Spinal cord (tissue), 9 donors: ENCODE measurements at regions not wholly inside any gene's neighbourhood (a gene's known extent, or its start where the extent isn't known, plus 50 kb on each side); places are given as distances from the start of the nearest gene placed in this dataset.

Source experiments
- DNase-seq, 6 donors: peaks; one replicate each; pipeline versions ENCODE4 v3.0.0 to v3.0.0-alpha.2; 2013 to 2015; ENCODE audit warnings: low spot score in 6 of 6, low read depth in 4 of 6
- H3K27ac ChIP-seq: one replicate; pipeline ENCODE4 v1.5.1; 2013; ENCODE audit warnings: low read depth, low read length, control low read depth
- H3K27me3 ChIP-seq: one replicate; pipeline ENCODE4 v1.6.1; 2013; ENCODE audit warnings: low read length; ENCODE audit not compliant: control insufficient read depth, insufficient read depth
- H3K36me3 ChIP-seq: one replicate; pipeline ENCODE4 v1.6.1; 2013; ENCODE audit warnings: low read length; ENCODE audit not compliant: control insufficient read depth, insufficient read depth
- H3K4me1 ChIP-seq: one replicate; pipeline ENCODE4 v1.6.1; 2013; ENCODE audit warnings: low read length; ENCODE audit not compliant: control insufficient read depth, insufficient read depth
- H3K4me3 ChIP-seq: one replicate; pipeline ENCODE4 v1.5.1; 2013; ENCODE audit warnings: low read depth, low read length, control low read depth
- H3K9me3 ChIP-seq: one replicate; pipeline ENCODE4 v1.6.1; 2013; ENCODE audit warnings: low read length; ENCODE audit not compliant: control insufficient read depth, insufficient read depth
- WGBS: methylation state at CpG from one replicate; pipeline ENCODE4 v1.1.5; 2013; ENCODE audit warnings: missing lambda C conversion rate; ENCODE audit not compliant: insufficient coverage; 5-methylcytosine and 5-hydroxymethylcytosine counted together
- donor health status: healthy.

GRCh38 chrX:25079020-25079419 lies 63.3 kb upstream of the ARX start:
- H3K27ac ChIP-seq: no peak overlapping the region
- H3K4me1 ChIP-seq: no peaks in the 10 kb centered on the region
- H3K27me3 ChIP-seq: peaks cover 2% of the 10 kb centered on the region
- no peaks in the 10 kb centered on the region for H3K9me3 ChIP-seq
- WGBS: no CpG with 5 or more reads among the region's 3 CpGs
- no peak overlapping the region for H3K4me3 ChIP-seq
- H3K36me3 ChIP-seq: no peaks in the 10 kb centered on the region
- DNase-seq: no peak

DNA sequence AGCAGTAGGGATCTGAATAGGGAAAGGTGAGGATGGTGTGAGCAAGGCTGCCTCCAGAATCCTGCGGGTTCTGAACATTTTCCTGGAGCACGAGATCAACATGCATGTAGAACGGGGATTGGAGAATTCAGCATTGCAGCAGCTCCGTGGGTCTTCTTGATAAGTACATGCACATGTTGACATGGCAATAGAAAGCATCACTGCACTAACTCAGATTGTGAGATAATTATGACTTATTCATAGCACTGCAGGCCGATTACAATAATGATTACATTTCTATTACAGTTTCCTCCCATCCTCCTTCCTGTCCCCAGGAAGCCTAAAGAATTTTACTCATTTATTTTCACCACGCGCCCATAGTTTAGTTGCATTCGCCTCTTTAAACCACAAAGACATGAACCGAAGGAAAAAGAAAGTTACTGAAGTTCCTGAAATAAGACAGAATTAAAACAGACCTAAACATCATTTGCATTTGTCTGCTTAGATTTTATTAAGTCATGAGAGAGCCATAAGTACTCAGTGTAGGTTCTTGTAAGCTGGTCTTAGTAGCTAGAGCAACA lies 61.3 kb upstream of the ARX start:
- Histone ChIP-seq H3K27me3 (peaks cover 2% of the 10 kb centered on the region), H3K27ac (no peak overlapping the region)
- WGBS: 77% methylated on average over 3 of the region's 9 CpGs

DNA sequence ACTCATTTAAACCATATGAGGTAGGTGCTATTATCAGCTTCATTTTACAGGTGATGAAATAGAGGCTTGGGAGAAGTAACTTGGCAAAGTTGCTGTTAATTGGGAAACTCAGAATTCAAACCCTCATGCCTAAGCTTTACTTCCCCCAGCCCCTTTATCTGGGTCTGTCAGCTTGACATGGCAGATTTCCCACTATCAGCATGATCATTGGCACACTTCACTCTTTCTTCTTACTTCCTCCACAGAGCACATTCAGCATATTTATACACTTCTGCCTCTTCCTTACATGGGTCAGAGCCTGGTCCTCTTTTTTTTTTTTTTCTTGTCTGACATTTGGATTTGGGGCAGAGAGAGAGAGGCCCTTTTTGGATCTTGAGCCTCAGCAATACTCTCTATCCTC lies 56.5 kb upstream of the ARX start:
- peaks cover 2% of the 10 kb centered on the region for H3K9me3 ChIP-seq
- peak in 2 of 6 donors; percentile 5 to 25 for DNase-seq
- H3K27ac ChIP-seq: no peak overlapping the region
- peaks cover 2% of the 10 kb centered on the region for H3K27me3 ChIP-seq
- no peaks in the 10 kb centered on the region for H3K36me3 ChIP-seq
- H3K4me3 ChIP-seq: no peak overlapping the region
- no peaks in the 10 kb centered on the region for H3K4me1 ChIP-seq

More for the DNA sequence above, 61.3 kb upstream of the ARX start:
- no peaks in the 10 kb centered on the region for H3K36me3 ChIP-seq
- H3K9me3 ChIP-seq: no peaks in the 10 kb centered on the region
- no peak for DNase-seq
- no peak overlapping the region for H3K4me3 ChIP-seq
- H3K4me1 ChIP-seq: no peaks in the 10 kb centered on the region

GRCh38 chrX:25070038-25070437 lies 54.3 kb upstream of the ARX start:
- no peaks in the 10 kb centered on the region for H3K27me3 ChIP-seq
- no peak for DNase-seq
- WGBS: no CpG with 5 or more reads among the region's 1 CpG
- H3K9me3 ChIP-seq: peaks cover 2% of the 10 kb centered on the region
- H3K27ac ChIP-seq: no peak overlapping the region
- no peaks in the 10 kb centered on the region for H3K36me3 ChIP-seq
- H3K4me3 ChIP-seq: no peak overlapping the region
- no peaks in the 10 kb centered on the region for H3K4me1 ChIP-seq

- no peak overlapping the region for H3K27ac ChIP-seq
- no peaks in the 10 kb centered on the region for H3K36me3 ChIP-seq
- H3K4me3 ChIP-seq: no peak overlapping the region
- no peaks in the 10 kb centered on the region for H3K27me3 ChIP-seq
- WGBS: 80% methylated on average over 1 of the region's 2 CpGs
- no peaks in the 10 kb centered on the region for H3K4me1 ChIP-seq
- no peak for DNase-seq
- H3K9me3 ChIP-seq: peaks cover 2% of the 10 kb centered on the region
Observed at GRCh38 chrX:25069209-25069608, 53.4 kb upstream of the ARX start.

DNA sequence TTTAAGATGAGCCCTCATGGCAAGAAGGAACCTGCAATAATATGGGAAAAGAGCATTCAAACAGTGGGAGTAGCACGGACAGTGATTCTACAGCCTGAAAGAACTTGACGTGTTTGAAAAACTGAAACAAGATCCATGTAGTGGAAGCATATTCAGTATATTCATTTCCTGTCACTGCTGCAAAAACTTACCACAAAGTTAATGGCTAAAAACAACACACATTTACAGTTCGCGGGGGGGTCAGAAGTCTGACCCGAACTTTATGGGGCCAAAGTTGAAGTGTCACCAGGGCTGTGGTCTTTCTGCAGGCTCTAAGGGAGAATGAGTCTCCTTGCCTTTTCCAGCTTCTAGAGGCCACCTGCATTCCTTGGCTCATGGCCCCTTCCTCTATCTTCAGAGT lies 52.6 kb upstream of the ARX start:
- H3K27me3 ChIP-seq: no peaks in the 10 kb centered on the region
- no peak overlapping the region for H3K27ac ChIP-seq
- H3K36me3 ChIP-seq: no peaks in the 10 kb centered on the region
- peaks cover 2% of the 10 kb centered on the region for H3K9me3 ChIP-seq
- H3K4me1 ChIP-seq: no peaks in the 10 kb centered on the region
- DNase-seq: no peak
- WGBS: 78% methylated on average over 3 of the region's 5 CpGs
- no peak overlapping the region for H3K4me3 ChIP-seq

DNA sequence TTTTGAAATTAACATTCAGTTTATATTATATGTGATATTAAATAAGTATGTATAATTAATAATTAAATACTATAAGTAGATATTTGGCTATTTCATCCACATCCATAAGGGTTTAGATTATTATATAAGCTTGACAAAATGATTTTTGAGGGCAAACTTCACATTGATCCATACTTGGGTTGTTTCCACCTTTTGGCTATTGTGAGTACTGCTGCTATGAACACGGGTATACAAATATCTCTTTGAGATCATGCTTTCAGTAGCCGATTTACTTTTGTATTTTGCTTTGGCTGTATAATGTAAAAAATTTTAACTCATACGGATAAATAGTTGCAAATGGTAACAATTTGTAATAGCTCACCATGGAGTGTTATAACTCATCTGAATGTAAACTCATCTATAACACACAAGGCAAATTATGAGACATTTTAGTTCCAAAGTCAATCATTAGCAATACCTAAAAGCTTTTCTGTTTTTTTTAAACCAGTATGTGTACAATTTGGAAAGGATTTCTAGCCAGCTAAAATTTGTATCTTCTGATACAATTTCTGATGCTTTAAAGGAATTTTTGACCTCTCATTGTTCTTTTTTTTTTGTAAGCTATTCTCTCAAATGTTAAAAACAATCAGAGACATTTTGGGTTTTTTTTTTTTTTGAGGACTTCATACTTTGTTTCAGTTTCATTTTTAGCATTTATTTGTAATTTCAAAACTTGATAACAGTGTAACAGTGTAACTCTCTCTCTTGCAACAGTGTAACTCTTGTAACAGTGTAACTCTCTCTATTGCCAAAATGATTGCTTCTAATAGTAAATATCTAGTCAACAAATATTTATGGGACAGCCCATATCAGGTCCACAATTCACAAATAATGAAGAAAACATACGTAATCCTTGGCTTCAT lies 51.8 kb upstream of the ARX start:
- peaks cover 2% of the 10 kb centered on the region for H3K9me3 ChIP-seq
- no peak overlapping the region for H3K27ac ChIP-seq
- H3K36me3 ChIP-seq: no peaks in the 10 kb centered on the region
- no CpG with 5 or more reads among the region's 4 CpGs for WGBS
- H3K27me3 ChIP-seq: no peaks in the 10 kb centered on the region
- DNase-seq: no peak
- H3K4me3 ChIP-seq: no peak overlapping the region
- no peaks in the 10 kb centered on the region for H3K4me1 ChIP-seq

DNA sequence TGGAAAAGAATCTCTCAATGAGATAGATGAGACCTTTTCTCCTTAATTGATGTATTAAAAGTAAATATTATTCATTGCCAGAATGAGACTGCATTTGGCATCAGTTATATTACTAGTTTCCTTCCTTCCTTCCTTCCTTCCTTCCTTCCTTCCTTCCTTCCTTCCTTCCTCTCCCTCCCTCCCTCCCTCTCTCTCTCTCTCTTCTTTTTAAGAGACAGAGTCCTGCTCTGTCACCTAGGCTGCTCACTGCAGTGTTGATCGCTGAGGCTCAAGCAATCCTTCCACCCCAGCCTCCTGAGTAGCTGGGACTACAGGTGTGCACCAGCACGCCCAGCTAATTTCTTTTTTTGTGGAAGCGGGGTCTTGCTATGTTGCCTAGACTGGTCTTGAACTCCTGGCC lies 50.4 kb upstream of the ARX start:
- H3K9me3 ChIP-seq: peaks cover 1% of the 10 kb centered on the region
- WGBS: 100% methylated on average over 1 of the region's 3 CpGs
- no peaks in the 10 kb centered on the region for H3K27me3 ChIP-seq
- no peak for DNase-seq
- no peak overlapping the region for H3K27ac ChIP-seq
- no peak overlapping the region for H3K4me3 ChIP-seq
- no peaks in the 10 kb centered on the region for H3K36me3 ChIP-seq
- H3K4me1 ChIP-seq: no peaks in the 10 kb centered on the region
